ENCODE measurements at regions not wholly inside any gene's neighbourhood (a gene's known extent, or its start where the extent isn't known, plus 50 kb on each side); places are given as distances from the start of the nearest gene placed in this dataset.

DNA sequence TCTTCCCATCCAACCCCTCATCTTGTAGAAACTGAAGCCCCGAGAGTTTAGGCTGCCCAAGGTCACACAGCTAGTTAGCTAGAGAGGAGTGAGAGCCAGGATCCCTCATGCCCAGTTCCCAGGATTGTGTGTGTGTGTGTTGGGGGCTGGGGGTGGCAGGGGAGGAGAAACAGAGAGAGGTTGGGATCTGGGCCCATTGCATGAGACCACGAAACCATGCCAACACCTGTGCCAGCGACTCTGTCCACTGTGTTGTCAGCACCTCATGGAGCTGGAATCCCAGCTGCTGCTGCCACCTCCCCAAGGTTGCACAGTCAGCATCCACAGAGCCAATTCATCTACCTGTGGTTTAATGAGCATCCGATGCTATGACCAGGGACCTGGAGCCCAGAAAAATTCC, 115.4 kb upstream of the ZC3H12A start:
- TF ChIP-seq ZNF354C (tag by site-specific recombination; IDR thresholded peaks at IDR 0.05; ENCODE audit: borderline replicate concordance, low read depth) (no peak), ZNF768 (tag by site-specific recombination; IDR thresholded peaks at IDR 0.05) (no peak), ZFP69B (tag by site-specific recombination; IDR thresholded peaks at IDR 0.05) (no peak), ZNF114 (tag by site-specific recombination; IDR thresholded peaks at IDR 0.05) (no peak)
- TF ChIP-seq, protein P1, sequence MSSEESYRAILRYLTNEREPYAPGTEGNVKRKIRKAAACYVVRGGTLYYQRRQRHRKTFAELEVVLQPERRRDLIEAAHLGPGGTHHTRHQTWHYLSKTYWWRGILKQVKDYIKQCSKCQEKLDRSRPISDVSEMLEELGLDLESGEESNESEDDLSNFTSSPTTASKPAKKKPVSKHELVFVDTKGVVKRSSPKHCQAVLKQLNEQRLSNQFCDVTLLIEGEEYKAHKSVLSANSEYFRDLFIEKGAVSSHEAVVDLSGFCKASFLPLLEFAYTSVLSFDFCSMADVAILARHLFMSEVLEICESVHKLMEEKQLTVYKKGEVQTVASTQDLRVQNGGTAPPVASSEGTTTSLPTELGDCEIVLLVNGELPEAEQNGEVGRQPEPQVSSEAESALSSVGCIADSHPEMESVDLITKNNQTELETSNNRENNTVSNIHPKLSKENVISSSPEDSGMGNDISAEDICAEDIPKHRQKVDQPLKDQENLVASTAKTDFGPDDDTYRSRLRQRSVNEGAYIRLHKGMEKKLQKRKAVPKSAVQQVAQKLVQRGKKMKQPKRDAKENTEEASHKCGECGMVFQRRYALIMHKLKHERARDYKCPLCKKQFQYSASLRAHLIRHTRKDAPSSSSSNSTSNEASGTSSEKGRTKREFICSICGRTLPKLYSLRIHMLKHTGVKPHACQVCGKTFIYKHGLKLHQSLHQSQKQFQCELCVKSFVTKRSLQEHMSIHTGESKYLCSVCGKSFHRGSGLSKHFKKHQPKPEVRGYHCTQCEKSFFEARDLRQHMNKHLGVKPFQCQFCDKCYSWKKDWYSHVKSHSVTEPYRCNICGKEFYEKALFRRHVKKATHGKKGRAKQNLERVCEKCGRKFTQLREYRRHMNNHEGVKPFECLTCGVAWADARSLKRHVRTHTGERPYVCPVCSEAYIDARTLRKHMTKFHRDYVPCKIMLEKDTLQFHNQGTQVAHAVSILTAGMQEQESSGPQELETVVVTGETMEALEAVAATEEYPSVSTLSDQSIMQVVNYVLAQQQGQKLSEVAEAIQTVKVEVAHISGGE (tag by site-specific recombination; conservative IDR thresholded peaks at IDR 0.05; ENCODE audit: low read depth), result no peak
- H3K9me3 ChIP-seq (ENCODE audit: control insufficient read depth, insufficient read depth, low read depth, low read length), result no peaks in the 10 kb centered on the region
- no peaks in the 10 kb centered on the region for H3K4me1 ChIP-seq (ENCODE audit: control insufficient read depth, insufficient read depth, low read length)
- H3K36me3 ChIP-seq (ENCODE audit: control insufficient read depth in 2 of 2, insufficient read depth in 1 of 2, low read length in 2 of 2), result no peaks in the 10 kb centered on the region
- ChIA-PET POLR2A (interaction anchor here (0.6 kb wide), 1 partner anchor 55 kb away, joined by 6 read pairs; no protein-coding TSS in a partner anchor), CTCF (interaction anchor here (0.7 kb wide), 1 partner anchor 154 kb away, joined by 3 read pairs; no protein-coding TSS in a partner anchor)
- no peak overlapping the region for H3K27ac ChIP-seq (ENCODE audit: extremely low read depth, low read depth, low read length)
- H3K4me3 ChIP-seq (ENCODE audit: low read depth, low read length), result no peak overlapping the region

DNA sequence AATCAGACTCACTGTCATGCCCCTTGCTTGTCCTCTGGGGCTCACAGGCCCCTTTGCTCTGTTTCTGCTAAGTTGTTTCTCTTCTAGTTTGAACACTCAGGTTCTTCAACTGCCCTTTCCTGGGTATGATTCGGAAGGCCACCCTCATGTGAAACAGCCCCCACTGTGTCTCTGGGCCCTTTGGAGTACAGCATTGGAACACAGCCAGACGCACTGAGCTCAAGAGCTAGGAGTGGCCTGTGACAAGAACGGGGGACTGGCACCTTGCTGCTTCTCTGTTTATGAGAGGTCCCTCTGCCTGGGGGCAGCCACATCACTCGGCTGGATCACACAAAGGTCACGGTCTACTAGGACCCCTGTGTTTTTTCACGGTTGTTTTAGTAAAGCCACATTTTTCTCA, 114.4 kb upstream of the ZC3H12A start:
- ChIA-PET POLR2A (no interaction called here), CTCF (no interaction called here)
- Histone ChIP-seq H3K4me3 (ENCODE audit: low read depth, low read length) (no peak overlapping the region), H3K27ac (ENCODE audit: extremely low read depth, low read depth, low read length) (no peak overlapping the region), H3K36me3 (ENCODE audit: control insufficient read depth in 2 of 2, insufficient read depth in 1 of 2, low read length in 2 of 2) (no peaks in the 10 kb centered on the region), H3K9me3 (ENCODE audit: control insufficient read depth, insufficient read depth, low read depth, low read length) (no peaks in the 10 kb centered on the region), H3K4me1 (ENCODE audit: control insufficient read depth, insufficient read depth, low read length) (no peaks in the 10 kb centered on the region)
- TF ChIP-seq ZIC2 (tag by site-specific recombination; IDR thresholded peaks at IDR 0.05) (peak; percentile 67), ZNF112 (tag by site-specific recombination; IDR thresholded peaks at IDR 0.05) (no peak), ZNF248 (tag by site-specific recombination; IDR thresholded peaks at IDR 0.05) (no peak), YY2 (tag by site-specific recombination; IDR thresholded peaks at IDR 0.05) (no peak)

DNA sequence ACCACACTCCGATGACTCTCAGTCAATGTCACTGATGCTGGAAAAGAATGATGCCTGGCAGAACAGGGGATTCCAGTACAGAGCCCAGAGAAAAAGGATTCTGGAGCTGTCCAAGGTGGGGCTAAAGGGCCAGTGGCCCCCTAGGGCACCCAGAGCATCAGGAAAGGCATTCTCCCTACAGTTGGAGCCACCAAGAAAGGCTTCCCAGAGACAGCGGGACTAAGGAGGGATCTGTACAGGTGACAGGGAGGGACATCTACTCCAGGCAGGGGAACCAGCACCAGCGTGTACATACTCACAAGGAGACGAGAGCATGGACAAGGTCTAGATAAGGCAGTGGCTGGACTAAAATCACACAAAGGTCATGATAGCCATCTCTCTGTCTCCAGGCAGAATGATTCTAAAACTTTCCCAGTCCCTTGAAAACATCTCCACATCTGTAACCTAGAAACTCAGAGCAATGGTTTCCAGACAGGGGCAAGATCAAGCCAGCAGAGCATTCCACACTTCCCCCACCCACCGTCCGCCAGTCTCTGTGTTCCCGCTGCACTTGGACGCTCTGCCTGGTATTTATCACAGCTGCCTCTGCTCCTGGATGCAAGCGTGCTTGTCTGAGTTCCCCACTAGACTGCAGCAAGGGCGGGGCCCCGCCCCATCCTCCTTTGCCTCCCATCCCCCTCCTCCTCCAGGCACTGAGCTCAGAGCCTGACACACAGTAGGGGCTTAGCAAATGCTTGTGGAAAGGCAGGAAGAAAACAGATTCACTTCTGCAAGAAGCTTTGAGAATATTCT, 111.6 kb upstream of the ZC3H12A start:
- H3K36me3 ChIP-seq (ENCODE audit: control insufficient read depth in 2 of 2, insufficient read depth in 1 of 2, low read length in 2 of 2), result no peaks in the 10 kb centered on the region
- H3K4me3 ChIP-seq (ENCODE audit: low read depth, low read length), result no peak overlapping the region
- ChIA-PET POLR2A (no interaction called here), CTCF (interaction anchor here (0.6 kb wide), 1 partner anchor 48 kb away, joined by 3 read pairs; no protein-coding TSS in a partner anchor)
- no peak overlapping the region for H3K27ac ChIP-seq (ENCODE audit: extremely low read depth, low read depth, low read length)
- TF ChIP-seq, protein P2, sequence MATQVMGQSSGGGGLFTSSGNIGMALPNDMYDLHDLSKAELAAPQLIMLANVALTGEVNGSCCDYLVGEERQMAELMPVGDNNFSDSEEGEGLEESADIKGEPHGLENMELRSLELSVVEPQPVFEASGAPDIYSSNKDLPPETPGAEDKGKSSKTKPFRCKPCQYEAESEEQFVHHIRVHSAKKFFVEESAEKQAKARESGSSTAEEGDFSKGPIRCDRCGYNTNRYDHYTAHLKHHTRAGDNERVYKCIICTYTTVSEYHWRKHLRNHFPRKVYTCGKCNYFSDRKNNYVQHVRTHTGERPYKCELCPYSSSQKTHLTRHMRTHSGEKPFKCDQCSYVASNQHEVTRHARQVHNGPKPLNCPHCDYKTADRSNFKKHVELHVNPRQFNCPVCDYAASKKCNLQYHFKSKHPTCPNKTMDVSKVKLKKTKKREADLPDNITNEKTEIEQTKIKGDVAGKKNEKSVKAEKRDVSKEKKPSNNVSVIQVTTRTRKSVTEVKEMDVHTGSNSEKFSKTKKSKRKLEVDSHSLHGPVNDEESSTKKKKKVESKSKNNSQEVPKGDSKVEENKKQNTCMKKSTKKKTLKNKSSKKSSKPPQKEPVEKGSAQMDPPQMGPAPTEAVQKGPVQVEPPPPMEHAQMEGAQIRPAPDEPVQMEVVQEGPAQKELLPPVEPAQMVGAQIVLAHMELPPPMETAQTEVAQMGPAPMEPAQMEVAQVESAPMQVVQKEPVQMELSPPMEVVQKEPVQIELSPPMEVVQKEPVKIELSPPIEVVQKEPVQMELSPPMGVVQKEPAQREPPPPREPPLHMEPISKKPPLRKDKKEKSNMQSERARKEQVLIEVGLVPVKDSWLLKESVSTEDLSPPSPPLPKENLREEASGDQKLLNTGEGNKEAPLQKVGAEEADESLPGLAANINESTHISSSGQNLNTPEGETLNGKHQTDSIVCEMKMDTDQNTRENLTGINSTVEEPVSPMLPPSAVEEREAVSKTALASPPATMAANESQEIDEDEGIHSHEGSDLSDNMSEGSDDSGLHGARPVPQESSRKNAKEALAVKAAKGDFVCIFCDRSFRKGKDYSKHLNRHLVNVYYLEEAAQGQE (tag by site-specific recombination; IDR thresholded peaks at IDR 0.05), result peak; percentile 88
- TF ChIP-seq TCF7L2 (IDR thresholded peaks at IDR 0.05; ENCODE audit: borderline replicate concordance, low read depth, low read length), result no peak
- no peaks in the 10 kb centered on the region for H3K4me1 ChIP-seq (ENCODE audit: control insufficient read depth, insufficient read depth, low read length)
- no peaks in the 10 kb centered on the region for H3K9me3 ChIP-seq (ENCODE audit: control insufficient read depth, insufficient read depth, low read depth, low read length)

Measured in HEK293 (cell line).